Activated naive CD4-positive, alpha-beta T cell treated with anti-CD3 and anti-CD28 coated beads, Interleukin-2, amount 10 ng/mL, durations not matched to agents 7 days and 5 days (primary cell): ENCODE measurements at regions not wholly inside any gene's neighbourhood (a gene's known extent, or its start where the extent isn't known, plus 50 kb on each side); places are given as distances from the start of the nearest gene placed in this dataset.

Experiments
- CTCF ChIA-PET: fragments of 350-600 bp; sonication (Branson Sonifier 250); formaldehyde crosslinking; loops from one replicate; lab custom pipeline; 2021; ENCODE audit warnings: antibody characterized with exemption; lab: Charles Lee
- DNase-seq: peaks from one replicate; pipeline ENCODE4 v3.0.0-alpha.2; 2020
- H3K27ac Mint-ChIP-seq: one replicate; pipeline ENCODE4 v1.8.0; 2021; ENCODE audit warnings: mild to moderate bottlenecking, moderate library complexity, mixed read lengths
- H3K27me3 Mint-ChIP-seq: one replicate; pipeline ENCODE4 v1.8.0; 2021; ENCODE audit warnings: mild to moderate bottlenecking, mixed read lengths
- H3K36me3 Mint-ChIP-seq: one replicate; pipeline ENCODE4 v1.8.0; 2021; ENCODE audit warnings: mixed read lengths
- H3K4me1 Mint-ChIP-seq: one replicate; pipeline ENCODE4 v1.8.0; 2021; ENCODE audit warnings: mixed read lengths
- H3K4me3 Mint-ChIP-seq: one replicate; pipeline ENCODE4 v1.8.0; 2021; ENCODE audit warnings: mild to moderate bottlenecking, moderate library complexity, mixed read lengths
- H3K9me3 Mint-ChIP-seq: one replicate; pipeline ENCODE4 v1.8.0; 2021; ENCODE audit warnings: mixed read lengths

DNA sequence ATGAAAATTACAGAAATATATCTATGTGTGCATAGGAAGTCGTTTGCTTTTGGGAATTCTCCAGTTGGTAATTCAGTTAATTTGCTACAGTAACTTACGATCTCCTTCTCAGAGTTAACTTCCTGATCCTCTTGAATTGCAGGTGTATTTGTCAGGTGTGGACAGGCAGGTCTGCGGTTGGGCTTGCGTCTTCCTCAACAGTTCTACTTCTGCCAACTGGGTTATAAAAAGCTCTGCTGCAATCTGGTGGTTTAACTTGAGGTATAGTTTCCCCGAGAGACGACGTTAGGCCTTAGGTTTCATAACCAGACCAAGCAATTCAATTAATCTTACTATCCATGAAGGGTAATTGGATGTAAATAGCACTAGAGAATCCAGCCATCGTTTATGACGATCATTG, 88.2 kb downstream of the GABPA start:
- CTCF ChIA-PET, result interaction anchor here (1.0 kb wide), 1 partner anchor 428 kb away, joined by 3 read pairs; no protein-coding TSS in a partner anchor
- DNase-seq, result no peak
- no peaks in the 10 kb centered on the region for H3K36me3 Mint-ChIP-seq
- H3K27ac Mint-ChIP-seq, result no peak overlapping the region
- no peaks in the 10 kb centered on the region for H3K9me3 Mint-ChIP-seq
- H3K4me1 Mint-ChIP-seq, result no peaks in the 10 kb centered on the region
- H3K27me3 Mint-ChIP-seq, result peaks cover 3% of the 10 kb centered on the region
- no peak overlapping the region for H3K4me3 Mint-ChIP-seq

DNA sequence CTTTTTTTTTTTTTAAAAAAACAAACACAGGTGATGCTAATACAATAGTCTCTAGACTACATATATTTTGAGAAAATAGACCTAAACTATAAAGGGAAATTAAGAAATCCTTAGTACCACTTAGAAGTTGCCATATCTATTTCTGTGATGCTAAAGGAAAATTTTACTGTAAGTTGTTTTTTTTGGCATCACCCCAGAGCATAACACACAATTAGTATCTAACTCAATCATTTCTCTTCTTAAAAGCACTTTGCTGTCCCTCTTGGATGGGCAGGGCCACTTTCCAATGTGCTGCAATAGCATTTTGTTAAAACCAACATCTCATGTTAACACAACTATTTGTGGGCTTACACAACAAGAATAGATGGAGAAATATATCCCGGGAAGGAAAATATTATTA, 91.9 kb downstream of the GABPA start:
- Mint-ChIP-seq H3K36me3 (no peaks in the 10 kb centered on the region), H3K27ac (no peak overlapping the region), H3K27me3 (no peaks in the 10 kb centered on the region), H3K9me3 (no peaks in the 10 kb centered on the region), H3K4me1 (no peaks in the 10 kb centered on the region), H3K4me3 (no peak overlapping the region)
- CTCF ChIA-PET, result interaction anchor here (0.6 kb wide), 1 partner anchor 215 kb away, joined by 3 read pairs; no protein-coding TSS in a partner anchor
- no peak for DNase-seq

DNA sequence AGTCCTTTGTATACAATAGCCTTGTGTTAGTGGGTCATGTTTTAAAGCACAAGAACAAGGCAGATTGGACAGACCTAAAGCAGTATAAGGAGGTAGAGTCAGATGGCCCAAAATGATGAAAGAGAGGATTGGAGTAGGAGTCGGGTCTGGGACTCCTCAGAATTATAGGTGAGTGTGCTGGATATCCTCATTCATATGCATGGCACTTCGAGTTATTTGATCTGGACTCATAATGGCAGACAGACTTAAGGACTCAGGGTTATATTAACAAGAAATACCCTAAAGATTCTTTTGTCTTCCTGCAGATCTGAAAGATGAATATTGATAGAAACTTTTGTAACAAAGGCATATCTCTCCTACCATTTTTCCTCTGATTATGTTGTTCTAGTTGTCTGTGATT, 92.7 kb downstream of the GABPA start:
- H3K4me3 Mint-ChIP-seq, result no peak overlapping the region
- H3K4me1 Mint-ChIP-seq, result no peaks in the 10 kb centered on the region
- CTCF ChIA-PET, result no interaction called here
- no peak for DNase-seq
- no peaks in the 10 kb centered on the region for H3K27me3 Mint-ChIP-seq
- no peaks in the 10 kb centered on the region for H3K9me3 Mint-ChIP-seq
- no peaks in the 10 kb centered on the region for H3K36me3 Mint-ChIP-seq
- no peak overlapping the region for H3K27ac Mint-ChIP-seq
